B cell (primary cell): ENCODE measurements at regions not wholly inside any gene's neighbourhood (a gene's known extent, or its start where the extent isn't known, plus 50 kb on each side); places are given as distances from the start of the nearest gene placed in this dataset.
A peak's percentile ranks its signal among the peaks of the same experiment; 100 is the strongest.

Experiments
- ATAC-seq: fragments of 200-7000 bp; cut with Tn5 transposase; one replicate; pipeline ENCODE4 v1.10.0; 2021; ENCODE audit warnings: low read depth, mild to moderate bottlenecking, moderate number of reproducible peaks, moderate library complexity
- CTCF ChIA-PET: fragments of 350-600 bp; sonication (Branson Sonifier 250); formaldehyde crosslinking; loops from one replicate; lab custom pipeline; 2021; ENCODE audit warnings: antibody characterized with exemption, inconsistent platforms; lab: Charles Lee
- POLR2A ChIA-PET: fragments of 350-600 bp; sonication (Branson Sonifier 250); formaldehyde crosslinking; loops from one replicate; lab custom pipeline; 2021; ENCODE audit warnings: antibody characterized with exemption; lab: Charles Lee
- DNase-seq: peaks from one replicate; pipeline ENCODE4 v3.0.0; 2013
- H2AFZ ChIP-seq: 2 replicates; pipeline ENCODE4 v1.6.1; 2012; ENCODE audit warnings: mild to moderate bottlenecking, low read depth, low read length; ENCODE audit not compliant: insufficient read depth, poor library complexity, severe bottlenecking
- H3K27ac ChIP-seq, 2 donors: 1 replicate in 1 of 2; 2 replicates in 1 of 2; pipeline ENCODE4 v1.5.1; 2012 to 2013; ENCODE audit warnings: low read length in 2 of 2, mild to moderate bottlenecking in 2 of 2, moderate library complexity in 1 of 2
- H3K27me3 ChIP-seq, 4 experiments: fragments of 200-600 bp in 1 of 4; sonication (generic) in 1 of 4; replicated peaks in 1 of 4; 1 replicate in 2 of 4; 2 replicates in 2 of 4; pipeline versions ENCODE4 v1.6.1 to v1.7.0; 2013 to 2016; ENCODE audit warnings: low read length in 3 of 4, mild to moderate bottlenecking in 2 of 4, mixed read lengths in 1 of 4, moderate library complexity in 1 of 4; ENCODE audit not compliant: insufficient read depth in 4 of 4, control insufficient read depth in 3 of 4; ENCODE audit errors: control extremely low read depth in 1 of 4
- H3K36me3 ChIP-seq, 2 experiments: replicated peaks in 1 of 2; 1 replicate in 1 of 2; 2 replicates in 1 of 2; pipeline versions ENCODE4 v1.6.1 to v1.7.1; 2013; ENCODE audit warnings: low read length in 1 of 2; ENCODE audit not compliant: insufficient read depth in 2 of 2, control insufficient read depth in 1 of 2; ENCODE audit errors: control extremely low read depth in 1 of 2, extremely low read depth in 1 of 2
- H3K4me1 ChIP-seq, 2 donors: fragments of 200-600 bp in 1 of 2; sonication (generic) in 1 of 2; 1 replicate in 1 of 2; 2 replicates in 1 of 2; pipeline versions ENCODE4 v1.5.1 to v1.6.1; 2013 to 2017; ENCODE audit warnings: low read length in 2 of 2; ENCODE audit not compliant: control insufficient read depth in 2 of 2, insufficient read depth in 2 of 2
- H3K4me2 ChIP-seq: replicated peaks from 2 replicates; pipeline ENCODE3; 2012; ENCODE audit warnings: mild to moderate bottlenecking, low read depth, low read length; ENCODE audit not compliant: poor library complexity, severe bottlenecking
- H3K4me3 ChIP-seq, 5 experiments: fragments of 200-600 bp in 1 of 5; sonication (generic) in 1 of 5; 1 replicate in 3 of 5; 2 replicates in 2 of 5; pipeline versions ENCODE4 v1.5.1 to v1.7.0; 2011 to 2016; ENCODE audit warnings: low read length in 4 of 5, mild to moderate bottlenecking in 4 of 5, low read depth in 2 of 5, control low read depth in 1 of 5, moderate library complexity in 1 of 5; ENCODE audit not compliant: insufficient read depth in 1 of 5; ENCODE audit errors: control extremely low read depth in 1 of 5, extremely low read depth in 1 of 5
- H3K79me2 ChIP-seq: fragments of 200-600 bp; sonication (generic); one replicate; pipeline ENCODE4 v1.6.0; 2016; ENCODE audit warnings: low read length; ENCODE audit not compliant: control insufficient read depth, insufficient read depth
- H3K9ac ChIP-seq: fragments of 200-600 bp; sonication (generic); 2 replicates; pipeline ENCODE4 v1.6.1; 2017; ENCODE audit warnings: mild to moderate bottlenecking, low read length, moderate library complexity
- H3K9me3 ChIP-seq, 3 donors: one replicate each; pipeline versions ENCODE4 v1.6.1 to v1.7.1; 2013; ENCODE audit warnings: low read length in 2 of 3; ENCODE audit not compliant: control insufficient read depth in 2 of 3, insufficient read depth in 1 of 3; ENCODE audit errors: control extremely low read depth in 1 of 3
- H4K20me1 ChIP-seq: 2 replicates; pipeline ENCODE4 v1.6.0; 2012; ENCODE audit warnings: mild to moderate bottlenecking, low read length; ENCODE audit not compliant: insufficient read depth, control insufficient read depth, poor library complexity, severe bottlenecking
- H3K27ac Mint-ChIP-seq: one replicate; pipeline ENCODE4 v1.8.0; 2021; ENCODE audit warnings: mixed read lengths
- H3K27me3 Mint-ChIP-seq: one replicate; pipeline ENCODE4 v1.8.0; 2021; ENCODE audit warnings: mixed read lengths
- H3K4me1 Mint-ChIP-seq: one replicate; pipeline ENCODE4 v1.8.0; 2021; ENCODE audit warnings: mixed read lengths
- H3K4me3 Mint-ChIP-seq: one replicate; pipeline ENCODE4 v1.8.0; 2021; ENCODE audit warnings: mixed read lengths
- H3K9me3 Mint-ChIP-seq: one replicate; pipeline ENCODE4 v1.8.0; 2022; ENCODE audit warnings: mixed read lengths; ENCODE audit not compliant: insufficient read depth
- EZH2 ChIP-seq: IDR thresholded peaks from 2 replicates; pipeline ENCODE4 v1.6.1; 2012; ENCODE audit warnings: borderline replicate concordance, low read depth, mild to moderate bottlenecking, moderate library complexity, low read length; ENCODE audit not compliant: insufficient read depth, poor library complexity, severe bottlenecking
- WGBS: methylation state at CpG from one replicate; pipeline ENCODE4 v1.1.5; 2013; ENCODE audit warnings: missing lambda C conversion rate; ENCODE audit not compliant: insufficient coverage; 5-methylcytosine and 5-hydroxymethylcytosine counted together
- intact Hi-C: fragments of 100-400 bp; cut with micrococcal nuclease; formaldehyde crosslinking; loops from one replicate; pipeline ENCODE4 v1.10.0; 2022
- TF ChIP-seq, protein P1 (sequence below): fragments of 200-600 bp; IDR thresholded peaks from one replicate; pipeline ENCODE4 v1.8.0; 2022; ENCODE audit warnings: antibody characterized with exemption, mild to moderate bottlenecking

DNA sequence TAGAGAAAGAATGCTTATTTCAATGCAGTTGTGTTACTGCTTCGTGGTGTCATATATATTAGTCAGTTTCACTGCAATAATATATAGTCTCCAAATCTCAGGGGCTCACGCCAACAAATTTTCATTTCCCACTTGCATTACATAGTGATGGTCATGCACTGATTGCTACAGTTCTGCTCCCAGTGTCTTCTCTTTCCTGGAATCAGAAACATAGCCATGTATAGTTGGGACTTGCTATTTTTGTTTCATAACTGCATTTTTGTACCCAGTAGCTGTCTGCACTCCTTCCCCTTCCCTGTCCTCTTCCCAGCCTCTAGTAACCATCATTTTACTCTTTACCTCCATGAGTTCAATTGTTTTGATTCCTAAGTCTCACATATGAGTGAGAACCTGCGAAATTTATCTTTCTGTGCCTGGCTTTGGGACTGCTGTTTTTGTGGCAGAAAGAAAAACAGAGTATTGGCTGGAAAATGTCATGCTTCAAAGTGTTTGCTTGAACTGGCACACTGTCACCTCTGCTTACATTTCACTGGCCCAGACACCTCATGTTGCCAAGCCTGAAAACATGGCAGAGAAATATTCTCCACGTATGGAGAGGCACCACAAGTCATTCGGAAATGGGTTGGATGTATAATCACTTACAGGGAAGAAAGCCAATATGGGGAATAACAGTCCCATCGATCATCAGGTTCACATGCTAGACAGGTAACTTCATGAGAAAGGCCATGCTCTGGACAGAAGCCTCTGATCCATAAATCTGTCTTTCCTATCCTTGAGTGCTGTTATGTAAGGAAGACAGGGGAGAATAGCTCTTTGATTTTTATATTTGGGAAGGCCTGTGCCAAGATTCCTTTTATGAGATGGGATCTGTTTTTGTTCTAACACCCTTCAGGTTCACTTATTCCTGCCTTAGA is 60.4 kb upstream of the BACH1 start:
- Histone ChIP-seq H3K4me1 (peaks cover 36 to 43% of the 10 kb centered on the region in 2 donors), H4K20me1 (no peaks in the 10 kb centered on the region), H3K79me2 (no peaks in the 10 kb centered on the region), H3K9me3 (peaks cover 0 to 3% (median 0%) of the 10 kb centered on the region in 3 donors), H3K36me3 (no peaks in the 10 kb centered on the region), H3K27me3 (no peaks in the 10 kb centered on the region), H3K9ac (no peak overlapping the region), H3K4me3 (no peak overlapping the region), H2AFZ (peak overlapping the region; percentile 57), H3K27ac (no peak overlapping the region), H3K4me2 (peak overlapping the region; percentile 52)
- H3K27ac Mint-ChIP-seq = peak overlapping the region; percentile 10
- DNase-seq = no peak
- H3K9me3 Mint-ChIP-seq = no peaks in the 10 kb centered on the region
- TF ChIP-seq, protein P1, sequence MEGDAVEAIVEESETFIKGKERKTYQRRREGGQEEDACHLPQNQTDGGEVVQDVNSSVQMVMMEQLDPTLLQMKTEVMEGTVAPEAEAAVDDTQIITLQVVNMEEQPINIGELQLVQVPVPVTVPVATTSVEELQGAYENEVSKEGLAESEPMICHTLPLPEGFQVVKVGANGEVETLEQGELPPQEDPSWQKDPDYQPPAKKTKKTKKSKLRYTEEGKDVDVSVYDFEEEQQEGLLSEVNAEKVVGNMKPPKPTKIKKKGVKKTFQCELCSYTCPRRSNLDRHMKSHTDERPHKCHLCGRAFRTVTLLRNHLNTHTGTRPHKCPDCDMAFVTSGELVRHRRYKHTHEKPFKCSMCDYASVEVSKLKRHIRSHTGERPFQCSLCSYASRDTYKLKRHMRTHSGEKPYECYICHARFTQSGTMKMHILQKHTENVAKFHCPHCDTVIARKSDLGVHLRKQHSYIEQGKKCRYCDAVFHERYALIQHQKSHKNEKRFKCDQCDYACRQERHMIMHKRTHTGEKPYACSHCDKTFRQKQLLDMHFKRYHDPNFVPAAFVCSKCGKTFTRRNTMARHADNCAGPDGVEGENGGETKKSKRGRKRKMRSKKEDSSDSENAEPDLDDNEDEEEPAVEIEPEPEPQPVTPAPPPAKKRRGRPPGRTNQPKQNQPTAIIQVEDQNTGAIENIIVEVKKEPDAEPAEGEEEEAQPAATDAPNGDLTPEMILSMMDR = no peak
- TF ChIP-seq EZH2 = no peak
- no peak for ATAC-seq
- H3K27me3 Mint-ChIP-seq = no peaks in the 10 kb centered on the region
- CTCF ChIA-PET = interaction anchor here (1.1 kb wide), 1 partner anchor 134 kb away, joined by 4 read pairs; no protein-coding TSS in a partner anchor
- intact Hi-C loops = no loop called here
- peaks cover 55% of the 10 kb centered on the region for H3K4me1 Mint-ChIP-seq
- peak overlapping the region; percentile 68 for H3K4me3 Mint-ChIP-seq
- 100% methylated on average over 3 of the region's 6 CpGs for WGBS
- POLR2A ChIA-PET = no interaction called here

DNA sequence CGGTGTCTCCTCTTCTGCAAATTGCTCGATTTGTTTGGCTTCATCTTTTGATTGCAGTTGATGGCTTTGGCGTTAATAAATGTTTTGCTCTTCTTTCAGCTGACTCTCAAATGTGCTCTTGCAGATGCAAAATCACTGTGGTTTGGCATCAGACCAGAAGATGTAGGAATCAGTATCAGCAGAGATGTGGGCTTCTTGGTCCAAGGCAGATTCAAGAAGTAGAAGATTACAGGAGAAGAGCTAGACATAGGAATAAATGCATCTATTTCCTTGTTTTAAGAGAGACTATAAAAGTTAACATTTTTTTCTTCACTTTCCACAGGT is 59.8 kb upstream of the BACH1 start:
- POLR2A ChIA-PET = no interaction called here

More for the DNA sequence above, 59.8 kb upstream of the BACH1 start:
- ATAC-seq (no peak), DNase-seq (no peak)
- no peaks in the 10 kb centered on the region for H3K79me2 ChIP-seq
- Mint-ChIP-seq H3K4me3 (no peak overlapping the region), H3K9me3 (no peaks in the 10 kb centered on the region), H3K27ac (no peak overlapping the region), H3K27me3 (no peaks in the 10 kb centered on the region), H3K4me1 (peaks cover 50% of the 10 kb centered on the region)
- H3K4me1 ChIP-seq = peaks cover 30 to 37% of the 10 kb centered on the region in 2 donors
- H3K4me2 ChIP-seq = no peak overlapping the region
- no peak for TF ChIP-seq EZH2
- TF ChIP-seq, protein P1 = no peak
- intact Hi-C loops = no loop called here
- CTCF ChIA-PET = interaction anchor here (1.1 kb wide), 1 partner anchor 133 kb away, joined by 4 read pairs; no protein-coding TSS in a partner anchor
- no peak overlapping the region for H3K4me3 ChIP-seq
- peak overlapping the region; percentile 46 for H2AFZ ChIP-seq
- H3K9ac ChIP-seq = no peak overlapping the region
- WGBS = 0% methylated on average over 1 of the region's 3 CpGs
- peaks cover 0 to 3% (median 0%) of the 10 kb centered on the region in 3 donors for H3K9me3 ChIP-seq
- no peaks in the 10 kb centered on the region for H4K20me1 ChIP-seq
- no peaks in the 10 kb centered on the region for H3K36me3 ChIP-seq
- no peaks in the 10 kb centered on the region for H3K27me3 ChIP-seq
- H3K27ac ChIP-seq = no peak overlapping the region
